T-cell (primary cell): ENCODE measurements at regions not wholly inside any gene's neighbourhood (a gene's known extent, or its start where the extent isn't known, plus 50 kb on each side); places are given as distances from the start of the nearest gene placed in this dataset.

Source experiments
- ATAC-seq, 4 experiments: fragments of 200-7000 bp in 3 of 4; fragments of 150-1000 bp in 1 of 4; cut with Tn5 transposase; replicated peaks in 1 of 4; 1 replicate in 3 of 4; 2 replicates in 1 of 4; pipeline ENCODE4 v1.10.0; 2021; ENCODE audit warnings: moderate library complexity in 3 of 4, mild to moderate bottlenecking in 2 of 4, moderate number of reproducible peaks in 1 of 4
- CTCF ChIA-PET, 2 donors: fragments of 300-600 bp; sonication (Branson Sonifier 250); formaldehyde crosslinking; loops; one replicate each; lab custom pipeline; 2022; ENCODE audit warnings: antibody characterized with exemption in 2 of 2; lab: Charles Lee
- POLR2A ChIA-PET, 2 donors: fragments of 300-600 bp; sonication (Branson Sonifier 250); formaldehyde crosslinking; loops; one replicate each; lab custom pipeline; 2022; ENCODE audit warnings: antibody characterized with exemption in 2 of 2; lab: Charles Lee
- DNase-seq, 35 experiments: peaks; one replicate each; pipeline versions ENCODE4 v3.0.0 to v3.0.0-alpha.2; 2013 to 2023
- H3K27ac ChIP-seq: one replicate; pipeline ENCODE4 v1.5.1; 2013; ENCODE audit warnings: low read length
- H3K27me3 ChIP-seq, 2 experiments: replicated peaks in 1 of 2; 1 replicate in 1 of 2; 2 replicates in 1 of 2; pipeline versions ENCODE4 v1.6.1 to v1.7.0; 2013; ENCODE audit warnings: low read length in 1 of 2, mixed read lengths in 1 of 2; ENCODE audit not compliant: control insufficient read depth in 2 of 2, insufficient read depth in 2 of 2; ENCODE audit errors: extremely low read depth in 1 of 2
- H3K36me3 ChIP-seq, 2 donors: 1 replicate in 1 of 2; 2 replicates in 1 of 2; pipeline versions ENCODE4 v1.6.1 to v1.7.0; 2013; ENCODE audit warnings: low read length in 1 of 2; ENCODE audit not compliant: control insufficient read depth in 2 of 2, insufficient read depth in 1 of 2; ENCODE audit errors: extremely low read depth in 1 of 2
- H3K4me1 ChIP-seq, 2 experiments: 1 replicate in 1 of 2; 2 replicates in 1 of 2; pipeline versions ENCODE4 v1.6.1 to v1.7.0; 2013; ENCODE audit warnings: low read length in 2 of 2, mixed read lengths in 1 of 2; ENCODE audit not compliant: insufficient read depth in 2 of 2, control insufficient read depth in 1 of 2; ENCODE audit errors: extremely low read depth in 1 of 2
- H3K4me3 ChIP-seq, 2 donors: 1 replicate in 1 of 2; 2 replicates in 1 of 2; pipeline versions ENCODE4 v1.5.1 to v1.7.0; 2013; ENCODE audit warnings: mild to moderate bottlenecking in 2 of 2, low read length in 1 of 2, moderate library complexity in 1 of 2; ENCODE audit not compliant: control insufficient read depth in 1 of 2; ENCODE audit errors: extremely low read depth in 1 of 2
- H3K9me3 ChIP-seq: 2 replicates; pipeline ENCODE4 v1.7.0; 2013
- H3K27ac Mint-ChIP-seq, 2 donors: one replicate each; pipeline ENCODE4 v1.8.0; 2020 to 2021; ENCODE audit warnings: mild to moderate bottlenecking in 2 of 2, mixed read lengths in 2 of 2
- H3K27me3 Mint-ChIP-seq, 2 donors: one replicate each; pipeline ENCODE4 v1.8.0; 2021 to 2022; ENCODE audit warnings: mixed read lengths in 2 of 2
- H3K36me3 Mint-ChIP-seq: one replicate; pipeline ENCODE4 v1.8.0; 2021; ENCODE audit warnings: mixed read lengths
- H3K4me1 Mint-ChIP-seq, 3 donors: one replicate each; pipeline ENCODE4 v1.8.0; 2020 to 2022; ENCODE audit warnings: mixed read lengths in 3 of 3, mild to moderate bottlenecking in 1 of 3
- H3K4me3 Mint-ChIP-seq, 3 donors: one replicate each; pipeline ENCODE4 v1.8.0; 2020 to 2022; ENCODE audit warnings: mild to moderate bottlenecking in 3 of 3, mixed read lengths in 3 of 3, moderate library complexity in 3 of 3
- H3K9me3 Mint-ChIP-seq, 3 donors: one replicate each; pipeline ENCODE4 v1.8.0; 2020 to 2022; ENCODE audit warnings: mixed read lengths in 3 of 3
- WGBS: methylation state at CpG from one replicate; pipeline ENCODE4 v1.1.5; 2013; ENCODE audit warnings: missing lambda C conversion rate; ENCODE audit not compliant: insufficient coverage; 5-methylcytosine and 5-hydroxymethylcytosine counted together

- WGBS, result no CpG with 5 or more reads among the region's 4 CpGs
- ChIA-PET CTCF (no interaction called here), POLR2A (no interaction called here)
- Histone ChIP-seq H3K27me3 (no peaks in the 10 kb centered on the region), H3K36me3 (no peaks in the 10 kb centered on the region), H3K27ac (no peak overlapping the region), H3K9me3 (no peaks in the 10 kb centered on the region), H3K4me1 (no peaks in the 10 kb centered on the region), H3K4me3 (no peak overlapping the region)
- ATAC-seq (no peak), DNase-seq (no peak)
- Mint-ChIP-seq H3K4me1 (no peaks in the 10 kb centered on the region), H3K27me3 (peaks cover 2 to 20% of the 10 kb centered on the region in 2 donors), H3K9me3 (peaks cover 9 to 15% (median 10%) of the 10 kb centered on the region in 3 donors), H3K4me3 (no peak overlapping the region), H3K27ac (no peak overlapping the region), H3K36me3 (no peaks in the 10 kb centered on the region)
These were observed 307.4 kb upstream of the KLHL29 start for GRCh38 chr2:23077596-23077995.

GRCh38 chr2:23078784-23079434 is 306.1 kb upstream of the KLHL29 start:
- DNase-seq, result no peak
- no peaks in the 10 kb centered on the region for H3K27me3 ChIP-seq
- H3K27ac ChIP-seq, result no peak overlapping the region
- ChIA-PET POLR2A (no interaction called here), CTCF (no interaction called here)
- no peak overlapping the region for H3K4me3 ChIP-seq
- no CpG with 5 or more reads among the region's 4 CpGs for WGBS
- H3K9me3 Mint-ChIP-seq, result peaks cover 10 to 20% (median 17%) of the 10 kb centered on the region in 3 donors
- no peaks in the 10 kb centered on the region for H3K36me3 Mint-ChIP-seq
- no peak overlapping the region for H3K27ac Mint-ChIP-seq
- H3K4me1 ChIP-seq, result no peaks in the 10 kb centered on the region
- no peaks in the 10 kb centered on the region for H3K9me3 ChIP-seq
- peaks cover 2 to 23% of the 10 kb centered on the region in 2 donors for H3K27me3 Mint-ChIP-seq
- no peak for ATAC-seq
- H3K4me1 Mint-ChIP-seq, result no peaks in the 10 kb centered on the region
- H3K4me3 Mint-ChIP-seq, result no peak overlapping the region
- H3K36me3 ChIP-seq, result no peaks in the 10 kb centered on the region

GRCh38 chr2:23083966-23084365 is 301.0 kb upstream of the KLHL29 start:
- peaks cover 17 to 27% (median 18%) of the 10 kb centered on the region in 3 donors for H3K9me3 Mint-ChIP-seq
- Histone ChIP-seq H3K27me3 (peaks cover 0 to 6% of the 10 kb centered on the region in 2 experiments), H3K4me1 (no peaks in the 10 kb centered on the region), H3K27ac (no peak overlapping the region), H3K9me3 (no peaks in the 10 kb centered on the region), H3K4me3 (no peak overlapping the region), H3K36me3 (no peaks in the 10 kb centered on the region)
- ChIA-PET CTCF (no interaction called here), POLR2A (no interaction called here)
- H3K4me1 Mint-ChIP-seq, result no peaks in the 10 kb centered on the region
- DNase-seq (no peak), ATAC-seq (no peak)
- no peak overlapping the region for H3K27ac Mint-ChIP-seq
- no peaks in the 10 kb centered on the region for H3K36me3 Mint-ChIP-seq
- no peak overlapping the region for H3K4me3 Mint-ChIP-seq
- peaks cover 4 to 18% of the 10 kb centered on the region in 2 donors for H3K27me3 Mint-ChIP-seq
- WGBS, result no CpG with 5 or more reads among the region's 1 CpG

GRCh38 chr2:23091019-23091418 is 294.0 kb upstream of the KLHL29 start:
- CTCF ChIA-PET, result no interaction called here
- no peaks in the 10 kb centered on the region for H3K36me3 ChIP-seq
- no peak for DNase-seq
- peaks cover 4 to 18% (median 11%) of the 10 kb centered on the region in 3 donors for H3K9me3 Mint-ChIP-seq
- H3K27ac Mint-ChIP-seq, result no peak overlapping the region
- H3K4me1 Mint-ChIP-seq, result no peaks in the 10 kb centered on the region
- H3K27me3 ChIP-seq, result peaks cover 0 to 6% of the 10 kb centered on the region in 2 experiments
- ATAC-seq, result no peak
- H3K4me3 Mint-ChIP-seq, result no peak overlapping the region
- no peak overlapping the region for H3K27ac ChIP-seq
- no peaks in the 10 kb centered on the region for H3K4me1 ChIP-seq
- H3K27me3 Mint-ChIP-seq, result peaks cover 8 to 20% of the 10 kb centered on the region in 2 donors
- POLR2A ChIA-PET, result no interaction called here
- no peaks in the 10 kb centered on the region for H3K9me3 ChIP-seq
- no peaks in the 10 kb centered on the region for H3K36me3 Mint-ChIP-seq
- no peak overlapping the region for H3K4me3 ChIP-seq

- ATAC-seq (no peak), DNase-seq (no peak)
- Histone ChIP-seq H3K36me3 (no peaks in the 10 kb centered on the region), H3K4me3 (no peak overlapping the region), H3K4me1 (no peaks in the 10 kb centered on the region), H3K9me3 (no peaks in the 10 kb centered on the region), H3K27ac (no peak overlapping the region), H3K27me3 (peaks cover 0 to 6% of the 10 kb centered on the region in 2 experiments)
- H3K27ac Mint-ChIP-seq, result no peak overlapping the region
- ChIA-PET CTCF (no interaction called here), POLR2A (no interaction called here)
- H3K27me3 Mint-ChIP-seq, result peaks cover 8 to 16% of the 10 kb centered on the region in 2 donors
- H3K4me1 Mint-ChIP-seq, result no peaks in the 10 kb centered on the region
- peaks cover 4 to 18% (median 11%) of the 10 kb centered on the region in 3 donors for H3K9me3 Mint-ChIP-seq
- no CpG with 5 or more reads among the region's 4 CpGs for WGBS
- no peak overlapping the region for H3K4me3 Mint-ChIP-seq
- no peaks in the 10 kb centered on the region for H3K36me3 Mint-ChIP-seq
These were observed 293.1 kb upstream of the KLHL29 start for GRCh38 chr2:23091900-23092299.

- Histone ChIP-seq H3K27me3 (peaks cover 0 to 6% of the 10 kb centered on the region in 2 experiments), H3K27ac (no peak overlapping the region), H3K36me3 (no peaks in the 10 kb centered on the region), H3K9me3 (no peaks in the 10 kb centered on the region), H3K4me3 (no peak overlapping the region), H3K4me1 (no peaks in the 10 kb centered on the region)
- DNase-seq (no peak), ATAC-seq (no peak)
- Mint-ChIP-seq H3K27me3 (peaks cover 4 to 11% of the 10 kb centered on the region in 2 donors), H3K36me3 (no peaks in the 10 kb centered on the region), H3K9me3 (peaks cover 4 to 12% (median 6%) of the 10 kb centered on the region in 3 donors), H3K4me1 (no peaks in the 10 kb centered on the region), H3K4me3 (no peak overlapping the region), H3K27ac (no peak overlapping the region)
- no CpG with 5 or more reads among the region's 3 CpGs for WGBS
- POLR2A ChIA-PET, result no interaction called here
- CTCF ChIA-PET, result no interaction called here
These were observed 292.1 kb upstream of the KLHL29 start for GRCh38 chr2:23092831-23093230.
